GM06990 (cell line): ENCODE measurements at regions not wholly inside any gene's neighbourhood (a gene's known extent, or its start where the extent isn't known, plus 50 kb on each side); places are given as distances from the start of the nearest gene placed in this dataset.
"Not testable (repeated sequence)": the region's sequence is repeated elsewhere in the genome, so short reads cannot be mapped to it uniquely, and the experiment has no call there.

Source experiments
- DNase-seq: peaks from one replicate; pipeline ENCODE4 v3.0.0-alpha.2; 2011; ENCODE audit not compliant: insufficient read length; ENCODE audit errors: extremely low read depth
- H3K27me3 ChIP-seq: replicated peaks from 2 replicates; pipeline ENCODE4 v1.6.0; 2011; ENCODE audit warnings: low read length; ENCODE audit not compliant: control insufficient read depth, insufficient read depth
- H3K36me3 ChIP-seq: 2 replicates; pipeline ENCODE4 v1.5.1; 2011; ENCODE audit warnings: low read length; ENCODE audit not compliant: control insufficient read depth, insufficient read depth
- H3K4me3 ChIP-seq: replicated peaks from 2 replicates; pipeline ENCODE4 v1.5.1; 2011; ENCODE audit warnings: low read depth, mild to moderate bottlenecking, control low read depth, low read length
- CTCF ChIP-seq: IDR thresholded peaks from 2 replicates; pipeline ENCODE4 v1.5.1; 2011; ENCODE audit warnings: low read length, control low read depth, mild to moderate bottlenecking, inconsistent platforms; ENCODE audit not compliant: insufficient read depth, poor library complexity, severe bottlenecking

GRCh38 chr6:85132091-85132490 lies 317.8 kb upstream of the NT5E start:
- H3K36me3 ChIP-seq = no peaks in the 10 kb centered on the region
- no peaks in the 10 kb centered on the region; the same call in 1 of the 2 replicates for H3K27me3 ChIP-seq
- no peak for DNase-seq
- TF ChIP-seq CTCF = no peak
- H3K4me3 ChIP-seq = no peak overlapping the region

GRCh38 chr6:85130743-85131142 lies 319.1 kb upstream of the NT5E start:
- Histone ChIP-seq H3K4me3 (no peak overlapping the region), H3K36me3 (no peaks in the 10 kb centered on the region), H3K27me3 (no peaks in the 10 kb centered on the region; the same call in 1 of the 2 replicates)
- no peak for DNase-seq
- TF ChIP-seq CTCF = no peak

GRCh38 chr6:85129881-85130280 lies 320.0 kb upstream of the NT5E start:
- Histone ChIP-seq H3K27me3 (no peaks in the 10 kb centered on the region; the same call in 1 of the 2 replicates), H3K36me3 (no peaks in the 10 kb centered on the region), H3K4me3 (no peak overlapping the region)
- no peak for TF ChIP-seq CTCF
- no peak for DNase-seq

GRCh38 chr6:85128781-85129180 lies 321.1 kb upstream of the NT5E start:
- no peak for DNase-seq
- H3K36me3 ChIP-seq = no peaks in the 10 kb centered on the region
- TF ChIP-seq CTCF = no peak
- no peak overlapping the region for H3K4me3 ChIP-seq
- H3K27me3 ChIP-seq = no peaks in the 10 kb centered on the region; the same call in 1 of the 2 replicates

- H3K4me3 ChIP-seq, DNase-seq, H3K36me3 ChIP-seq, H3K27me3 ChIP-seq: not testable (repeated sequence)
Measured at GRCh38 chr6:85128256-85128655, 321.6 kb upstream of the NT5E start.

- Histone ChIP-seq H3K27me3 (no peaks in the 10 kb centered on the region), H3K36me3 (no peaks in the 10 kb centered on the region), H3K4me3 (no peak overlapping the region)
- no peak for TF ChIP-seq CTCF
- DNase-seq = no peak
Measured at GRCh38 chr6:85127696-85128243, 322.1 kb upstream of the NT5E start.
